ENCODE measurements at regions not wholly inside any gene's neighbourhood (a gene's known extent, or its start where the extent isn't known, plus 50 kb on each side); places are given as distances from the start of the nearest gene placed in this dataset.
"Not testable (repeated sequence)": the region's sequence is repeated elsewhere in the genome, so short reads cannot be mapped to it uniquely, and the experiment has no call there.

- DNase-seq, result peak; percentile 2 to 28
Measured at GRCh38 chr1:46878173-46878782, 63.0 kb downstream of the CYP4A11 start.

- DNase-seq, result not testable (repeated sequence)
Measured at GRCh38 chr1:46876093-46876492, 65.2 kb downstream of the CYP4A11 start.
